ENCODE measurements at regions not wholly inside any gene's neighbourhood (a gene's known extent, or its start where the extent isn't known, plus 50 kb on each side); places are given as distances from the start of the nearest gene placed in this dataset.
"Not testable (repeated sequence)": the region's sequence is repeated elsewhere in the genome, so short reads cannot be mapped to it uniquely, and the experiment has no call there.

DNA sequence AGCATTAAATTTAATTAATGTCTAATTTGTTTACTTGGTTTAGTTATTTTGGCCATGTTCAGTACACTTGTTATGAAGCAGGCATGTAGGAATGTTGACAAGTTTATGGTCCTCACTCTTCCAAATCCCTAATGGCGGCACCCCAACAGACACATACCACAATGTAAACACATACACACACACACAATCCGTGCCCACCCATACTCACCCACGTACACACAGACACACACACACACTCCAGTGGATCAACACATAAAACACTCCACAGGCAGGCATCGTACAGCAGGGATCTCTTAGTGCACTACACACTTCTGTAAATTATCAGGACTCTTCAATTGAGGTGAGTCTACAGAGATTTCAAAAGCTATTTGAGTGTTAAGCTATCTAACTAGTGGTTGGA lies 767.5 kb downstream of the FOXD4L6 start:
- H3K4me1 Mint-ChIP-seq (ENCODE audit: low read depth); H3K36me3 Mint-ChIP-seq (ENCODE audit: low read depth); CTCF ChIA-PET; H3K9me3 Mint-ChIP-seq; H3K4me3 Mint-ChIP-seq; H3K27ac Mint-ChIP-seq; H3K27ac ChIP-seq (ENCODE audit: low read depth in 1 of 2, low read length in 2 of 2); intact Hi-C loops (cut with DNase I, micrococcal nuclease); H3K27me3 Mint-ChIP-seq; ATAC-seq (ENCODE audit: poor library complexity); H3K4me1 ChIP-seq (ENCODE audit: insufficient read depth, low read length); POLR2A ChIA-PET; H3K4me3 ChIP-seq (ENCODE audit: low read length); H3K27me3 ChIP-seq (ENCODE audit: control insufficient read depth in 1 of 2, insufficient read depth in 2 of 2, low read length in 2 of 2); H3K9me3 ChIP-seq (ENCODE audit: control insufficient read depth in 1 of 2, insufficient read depth in 1 of 2, low read length in 2 of 2); DNase-seq; H3K36me3 ChIP-seq (ENCODE audit: insufficient read depth, low read length): not testable (repeated sequence)

DNA sequence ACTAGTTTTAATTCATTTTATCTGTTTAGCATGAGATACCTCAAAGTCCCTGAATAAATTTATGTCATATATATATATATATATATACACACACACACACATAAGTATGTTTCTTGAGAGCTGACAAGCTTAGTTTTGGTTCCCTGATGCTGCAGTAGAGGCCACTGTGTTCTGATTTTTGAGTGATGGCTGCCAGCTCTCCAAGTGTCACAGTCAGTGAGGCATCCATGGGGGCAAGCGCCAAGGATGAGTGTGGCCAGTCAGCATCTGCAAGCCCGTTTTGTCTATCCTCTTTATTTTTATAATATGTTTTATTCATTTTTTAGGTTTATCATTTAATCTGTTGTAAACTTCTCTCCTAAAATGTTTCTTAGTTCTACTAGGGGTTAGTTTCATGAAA lies 797.5 kb downstream of the FOXD4L6 start:
- H3K4me1 Mint-ChIP-seq (ENCODE audit: low read depth); ATAC-seq (ENCODE audit: poor library complexity); H3K9me3 Mint-ChIP-seq; H3K9me3 ChIP-seq (ENCODE audit: control insufficient read depth in 1 of 2, insufficient read depth in 1 of 2, low read length in 2 of 2); H3K27me3 ChIP-seq (ENCODE audit: control insufficient read depth in 1 of 2, insufficient read depth in 2 of 2, low read length in 2 of 2); H3K4me1 ChIP-seq (ENCODE audit: insufficient read depth, low read length); H3K27ac Mint-ChIP-seq; intact Hi-C loops (cut with DNase I, micrococcal nuclease); CTCF ChIA-PET; DNase-seq; H3K36me3 Mint-ChIP-seq (ENCODE audit: low read depth); H3K36me3 ChIP-seq (ENCODE audit: insufficient read depth, low read length); H3K4me3 ChIP-seq (ENCODE audit: low read length); H3K27ac ChIP-seq (ENCODE audit: low read depth in 1 of 2, low read length in 2 of 2); H3K4me3 Mint-ChIP-seq; POLR2A ChIA-PET; H3K27me3 Mint-ChIP-seq: not testable (repeated sequence)

DNA sequence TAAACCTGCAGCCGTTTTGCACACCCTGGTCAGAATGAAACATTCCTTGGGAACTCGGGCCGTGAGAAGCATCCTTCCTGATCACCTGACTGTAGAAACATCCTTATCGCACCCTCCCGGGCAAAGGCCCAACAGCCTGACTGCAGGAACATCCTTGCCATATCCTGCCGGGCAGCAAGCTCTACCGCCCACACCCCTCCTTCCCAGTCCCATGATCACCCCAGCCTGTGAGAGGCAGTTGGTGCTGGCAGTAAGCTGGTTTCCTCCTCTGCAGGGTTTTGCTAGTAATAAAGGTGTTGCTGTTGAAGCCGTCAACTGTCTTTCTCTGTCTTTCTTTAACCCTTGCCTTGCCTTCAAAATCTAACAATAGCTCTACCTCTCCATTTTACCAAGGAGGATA lies 799.6 kb downstream of the FOXD4L6 start:
- DNase-seq; H3K27ac ChIP-seq (ENCODE audit: low read depth in 1 of 2, low read length in 2 of 2); H3K27ac Mint-ChIP-seq; H3K36me3 ChIP-seq (ENCODE audit: insufficient read depth, low read length); ATAC-seq (ENCODE audit: poor library complexity); H3K4me1 ChIP-seq (ENCODE audit: insufficient read depth, low read length); H3K36me3 Mint-ChIP-seq (ENCODE audit: low read depth); H3K4me1 Mint-ChIP-seq (ENCODE audit: low read depth); POLR2A ChIA-PET; intact Hi-C loops (cut with DNase I, micrococcal nuclease); H3K4me3 ChIP-seq (ENCODE audit: low read length); H3K4me3 Mint-ChIP-seq; CTCF ChIA-PET; H3K27me3 ChIP-seq (ENCODE audit: control insufficient read depth in 1 of 2, insufficient read depth in 2 of 2, low read length in 2 of 2); H3K9me3 ChIP-seq (ENCODE audit: control insufficient read depth in 1 of 2, insufficient read depth in 1 of 2, low read length in 2 of 2); H3K9me3 Mint-ChIP-seq; H3K27me3 Mint-ChIP-seq: not testable (repeated sequence)

DNA sequence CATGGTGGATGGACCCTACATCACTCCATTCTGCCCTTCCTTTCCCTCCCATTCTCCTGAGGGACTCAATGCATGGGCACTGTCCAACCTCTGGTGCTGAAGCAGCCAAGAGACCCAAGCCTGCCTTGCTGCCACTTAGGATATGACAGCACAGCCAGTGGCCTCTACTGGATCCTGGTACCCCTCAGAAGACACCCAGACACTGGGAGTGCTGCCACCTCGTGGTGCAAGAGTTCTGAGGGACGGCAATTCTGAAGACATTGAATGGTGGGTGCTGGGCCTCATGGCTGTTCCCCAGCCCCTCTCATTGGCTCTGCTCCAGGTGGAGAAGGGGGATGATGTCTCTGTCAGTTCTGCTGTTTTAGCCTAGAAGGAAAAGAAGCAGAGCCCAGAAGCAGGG lies 802.3 kb downstream of the FOXD4L6 start:
- H3K4me1 ChIP-seq (ENCODE audit: insufficient read depth, low read length); H3K9me3 Mint-ChIP-seq; H3K36me3 ChIP-seq (ENCODE audit: insufficient read depth, low read length); H3K4me3 ChIP-seq (ENCODE audit: low read length); H3K36me3 Mint-ChIP-seq (ENCODE audit: low read depth); H3K27ac ChIP-seq (ENCODE audit: low read depth in 1 of 2, low read length in 2 of 2); H3K4me3 Mint-ChIP-seq; DNase-seq; CTCF ChIA-PET; ATAC-seq (ENCODE audit: poor library complexity); POLR2A ChIA-PET; H3K27me3 ChIP-seq (ENCODE audit: control insufficient read depth in 1 of 2, insufficient read depth in 2 of 2, low read length in 2 of 2); H3K27ac Mint-ChIP-seq; intact Hi-C loops (cut with DNase I, micrococcal nuclease); H3K4me1 Mint-ChIP-seq (ENCODE audit: low read depth); H3K27me3 Mint-ChIP-seq; H3K9me3 ChIP-seq (ENCODE audit: control insufficient read depth in 1 of 2, insufficient read depth in 1 of 2, low read length in 2 of 2): not testable (repeated sequence)

DNA sequence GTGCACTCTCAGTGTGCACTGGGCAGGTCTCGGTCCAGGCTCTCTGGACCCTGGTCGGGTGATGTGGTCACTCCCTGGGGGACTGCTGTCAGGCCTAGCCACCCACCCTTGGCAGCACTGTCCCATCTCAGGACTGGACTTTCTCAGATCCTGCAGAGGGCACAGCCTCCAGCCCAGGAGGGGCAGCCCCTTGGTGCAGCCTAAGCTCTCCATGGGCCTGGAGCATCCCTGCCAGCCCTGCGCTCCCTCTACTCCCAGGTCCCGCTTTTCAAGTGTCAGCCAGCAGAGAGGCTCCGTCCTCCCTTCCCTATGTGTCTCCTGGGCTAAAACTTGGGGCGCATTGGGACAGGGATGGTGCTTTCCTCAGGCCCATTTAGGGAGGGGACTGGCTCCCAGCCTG lies 805.8 kb downstream of the FOXD4L6 start:
- H3K27me3 Mint-ChIP-seq; H3K27me3 ChIP-seq (ENCODE audit: control insufficient read depth in 1 of 2, insufficient read depth in 2 of 2, low read length in 2 of 2); CTCF ChIA-PET; POLR2A ChIA-PET; H3K4me3 ChIP-seq (ENCODE audit: low read length); intact Hi-C loops (cut with DNase I, micrococcal nuclease); H3K36me3 ChIP-seq (ENCODE audit: insufficient read depth, low read length); H3K27ac ChIP-seq (ENCODE audit: low read depth in 1 of 2, low read length in 2 of 2); ATAC-seq (ENCODE audit: poor library complexity); H3K4me1 Mint-ChIP-seq (ENCODE audit: low read depth); H3K36me3 Mint-ChIP-seq (ENCODE audit: low read depth); H3K9me3 ChIP-seq (ENCODE audit: control insufficient read depth in 1 of 2, insufficient read depth in 1 of 2, low read length in 2 of 2); H3K27ac Mint-ChIP-seq; H3K9me3 Mint-ChIP-seq; H3K4me1 ChIP-seq (ENCODE audit: insufficient read depth, low read length); H3K4me3 Mint-ChIP-seq: not testable (repeated sequence)
- peak in 1 of 14 experiments; percentile 11 for DNase-seq

DNA sequence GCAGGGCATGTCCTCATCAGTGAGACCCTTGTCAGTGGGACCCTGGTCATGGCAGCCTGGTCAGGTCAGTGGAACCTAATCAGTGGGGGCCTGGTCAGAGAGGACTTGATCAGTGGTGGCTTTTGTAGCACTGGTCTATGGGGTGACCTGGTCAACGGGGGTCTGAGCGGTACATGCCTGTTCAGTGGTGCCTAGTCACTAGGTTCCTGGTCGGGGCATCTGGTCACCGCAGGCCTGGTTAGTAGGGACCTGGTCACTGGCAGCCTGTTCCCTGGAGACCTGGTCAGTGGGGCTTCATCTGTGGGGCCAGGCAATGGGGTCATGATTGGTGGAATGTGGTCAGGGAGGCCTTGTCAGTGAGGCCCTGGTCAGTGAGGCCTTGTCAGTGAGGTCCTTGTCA lies 806.6 kb downstream of the FOXD4L6 start:
- H3K4me3 Mint-ChIP-seq; H3K27ac Mint-ChIP-seq; CTCF ChIA-PET; H3K4me1 ChIP-seq (ENCODE audit: insufficient read depth, low read length); ATAC-seq (ENCODE audit: poor library complexity); H3K4me3 ChIP-seq (ENCODE audit: low read length); H3K4me1 Mint-ChIP-seq (ENCODE audit: low read depth); H3K27me3 Mint-ChIP-seq; H3K9me3 Mint-ChIP-seq; DNase-seq; intact Hi-C loops (cut with DNase I, micrococcal nuclease); H3K36me3 Mint-ChIP-seq (ENCODE audit: low read depth); H3K36me3 ChIP-seq (ENCODE audit: insufficient read depth, low read length); H3K27me3 ChIP-seq (ENCODE audit: control insufficient read depth in 1 of 2, insufficient read depth in 2 of 2, low read length in 2 of 2); H3K27ac ChIP-seq (ENCODE audit: low read depth in 1 of 2, low read length in 2 of 2); H3K9me3 ChIP-seq (ENCODE audit: control insufficient read depth in 1 of 2, insufficient read depth in 1 of 2, low read length in 2 of 2); POLR2A ChIA-PET: not testable (repeated sequence)

DNA sequence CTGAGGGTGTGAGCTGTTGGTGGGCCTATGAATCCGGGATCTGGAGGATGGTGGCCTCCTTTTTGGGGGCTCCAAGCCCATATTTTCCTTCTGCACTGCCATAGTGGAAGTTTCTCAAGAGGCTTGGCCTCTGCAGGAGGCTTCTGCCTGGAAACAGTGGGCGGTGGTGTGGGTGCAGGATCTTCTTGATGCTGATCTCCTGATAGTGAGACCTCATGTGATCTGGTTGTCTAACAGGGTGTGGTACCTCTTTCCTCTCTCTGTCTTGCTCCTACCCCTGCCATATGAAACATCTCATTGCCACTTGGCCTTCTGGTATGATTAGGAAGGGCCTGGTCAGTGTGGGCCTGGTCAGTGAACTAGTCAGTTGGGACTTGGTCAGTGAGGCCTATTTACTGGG lies 807.3 kb downstream of the FOXD4L6 start:
- H3K9me3 Mint-ChIP-seq; H3K36me3 Mint-ChIP-seq (ENCODE audit: low read depth); H3K36me3 ChIP-seq (ENCODE audit: insufficient read depth, low read length); H3K27me3 ChIP-seq (ENCODE audit: control insufficient read depth in 1 of 2, insufficient read depth in 2 of 2, low read length in 2 of 2); H3K9me3 ChIP-seq (ENCODE audit: control insufficient read depth in 1 of 2, insufficient read depth in 1 of 2, low read length in 2 of 2); CTCF ChIA-PET; H3K4me3 ChIP-seq (ENCODE audit: low read length); H3K4me1 Mint-ChIP-seq (ENCODE audit: low read depth); intact Hi-C loops (cut with DNase I, micrococcal nuclease); H3K4me3 Mint-ChIP-seq; H3K4me1 ChIP-seq (ENCODE audit: insufficient read depth, low read length); ATAC-seq (ENCODE audit: poor library complexity); H3K27ac Mint-ChIP-seq; DNase-seq; H3K27ac ChIP-seq (ENCODE audit: low read depth in 1 of 2, low read length in 2 of 2); H3K27me3 Mint-ChIP-seq; POLR2A ChIA-PET: not testable (repeated sequence)

Data from CD4-positive, alpha-beta T cell (primary cell).